Neural cell (in vitro differentiated cells): ENCODE measurements at regions not wholly inside any gene's neighbourhood (a gene's known extent, or its start where the extent isn't known, plus 50 kb on each side); places are given as distances from the start of the nearest gene placed in this dataset.

ENCODE experiments used
- MXI1 ChIP-seq: fragments of 450-650 bp; conservative IDR thresholded peaks from 2 replicates; pipeline ENCODE4 v1.6.1; 2014; ENCODE audit warnings: antibody characterized with exemption, mild to moderate bottlenecking; ENCODE audit not compliant: poor library complexity, severe bottlenecking
- POLR2AphosphoS5 ChIP-seq: IDR thresholded peaks from 2 replicates; pipeline ENCODE4 v1.6.1; 2012
- TAF1 ChIP-seq: IDR thresholded peaks from 2 replicates; pipeline ENCODE4 v1.6.1; 2012; ENCODE audit warnings: low read depth
- TF ChIP-seq, protein P1 (sequence below): IDR thresholded peaks from 2 replicates; pipeline ENCODE4 v1.6.1; 2012; ENCODE audit warnings: borderline replicate concordance
- TF ChIP-seq, protein P2 (sequence below): fragments of 450-650 bp; IDR thresholded peaks from 2 replicates; pipeline ENCODE4 v1.5.1; 2014; ENCODE audit warnings: antibody characterized with exemption, mild to moderate bottlenecking, moderate library complexity; ENCODE audit not compliant: poor library complexity, severe bottlenecking

DNA sequence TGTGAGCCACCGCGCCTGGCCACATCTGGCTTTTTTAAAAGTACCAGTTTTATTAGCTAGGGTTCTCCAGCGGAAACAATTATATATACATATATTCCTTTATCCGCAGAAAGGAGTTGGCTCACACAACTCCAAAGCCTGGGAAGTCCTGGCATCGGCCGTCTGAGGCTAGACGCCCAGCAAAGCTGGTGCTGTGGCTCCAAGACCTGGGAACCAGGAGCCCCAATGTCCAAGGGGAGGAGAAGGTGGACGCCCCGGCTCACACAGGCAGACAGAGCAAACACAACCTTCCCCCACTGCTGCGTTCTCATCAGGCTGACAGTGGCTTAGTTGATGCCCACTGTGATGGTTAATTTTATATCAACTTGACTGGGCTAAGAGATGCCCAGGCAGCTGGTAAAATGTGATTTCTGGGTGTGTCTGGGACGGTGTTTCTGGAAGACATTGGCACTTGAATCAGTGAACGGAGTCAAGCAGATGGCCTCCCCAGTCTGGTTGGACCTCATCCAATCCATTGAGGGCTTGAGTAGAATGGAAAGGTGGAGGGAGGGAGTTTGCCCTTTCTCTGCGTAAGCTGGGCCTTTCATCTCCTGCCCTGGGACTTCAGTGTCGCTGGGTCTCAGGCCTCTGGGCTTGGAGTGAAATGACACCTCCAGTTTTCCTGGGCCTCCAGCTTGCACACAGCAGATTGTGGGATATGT, 904.4 kb downstream of the BRD1 start:
- no peak for TF ChIP-seq TAF1
- TF ChIP-seq, protein P1, sequence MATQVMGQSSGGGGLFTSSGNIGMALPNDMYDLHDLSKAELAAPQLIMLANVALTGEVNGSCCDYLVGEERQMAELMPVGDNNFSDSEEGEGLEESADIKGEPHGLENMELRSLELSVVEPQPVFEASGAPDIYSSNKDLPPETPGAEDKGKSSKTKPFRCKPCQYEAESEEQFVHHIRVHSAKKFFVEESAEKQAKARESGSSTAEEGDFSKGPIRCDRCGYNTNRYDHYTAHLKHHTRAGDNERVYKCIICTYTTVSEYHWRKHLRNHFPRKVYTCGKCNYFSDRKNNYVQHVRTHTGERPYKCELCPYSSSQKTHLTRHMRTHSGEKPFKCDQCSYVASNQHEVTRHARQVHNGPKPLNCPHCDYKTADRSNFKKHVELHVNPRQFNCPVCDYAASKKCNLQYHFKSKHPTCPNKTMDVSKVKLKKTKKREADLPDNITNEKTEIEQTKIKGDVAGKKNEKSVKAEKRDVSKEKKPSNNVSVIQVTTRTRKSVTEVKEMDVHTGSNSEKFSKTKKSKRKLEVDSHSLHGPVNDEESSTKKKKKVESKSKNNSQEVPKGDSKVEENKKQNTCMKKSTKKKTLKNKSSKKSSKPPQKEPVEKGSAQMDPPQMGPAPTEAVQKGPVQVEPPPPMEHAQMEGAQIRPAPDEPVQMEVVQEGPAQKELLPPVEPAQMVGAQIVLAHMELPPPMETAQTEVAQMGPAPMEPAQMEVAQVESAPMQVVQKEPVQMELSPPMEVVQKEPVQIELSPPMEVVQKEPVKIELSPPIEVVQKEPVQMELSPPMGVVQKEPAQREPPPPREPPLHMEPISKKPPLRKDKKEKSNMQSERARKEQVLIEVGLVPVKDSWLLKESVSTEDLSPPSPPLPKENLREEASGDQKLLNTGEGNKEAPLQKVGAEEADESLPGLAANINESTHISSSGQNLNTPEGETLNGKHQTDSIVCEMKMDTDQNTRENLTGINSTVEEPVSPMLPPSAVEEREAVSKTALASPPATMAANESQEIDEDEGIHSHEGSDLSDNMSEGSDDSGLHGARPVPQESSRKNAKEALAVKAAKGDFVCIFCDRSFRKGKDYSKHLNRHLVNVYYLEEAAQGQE, result no peak
- no peak for TF ChIP-seq POLR2AphosphoS5
- TF ChIP-seq, protein P2, sequence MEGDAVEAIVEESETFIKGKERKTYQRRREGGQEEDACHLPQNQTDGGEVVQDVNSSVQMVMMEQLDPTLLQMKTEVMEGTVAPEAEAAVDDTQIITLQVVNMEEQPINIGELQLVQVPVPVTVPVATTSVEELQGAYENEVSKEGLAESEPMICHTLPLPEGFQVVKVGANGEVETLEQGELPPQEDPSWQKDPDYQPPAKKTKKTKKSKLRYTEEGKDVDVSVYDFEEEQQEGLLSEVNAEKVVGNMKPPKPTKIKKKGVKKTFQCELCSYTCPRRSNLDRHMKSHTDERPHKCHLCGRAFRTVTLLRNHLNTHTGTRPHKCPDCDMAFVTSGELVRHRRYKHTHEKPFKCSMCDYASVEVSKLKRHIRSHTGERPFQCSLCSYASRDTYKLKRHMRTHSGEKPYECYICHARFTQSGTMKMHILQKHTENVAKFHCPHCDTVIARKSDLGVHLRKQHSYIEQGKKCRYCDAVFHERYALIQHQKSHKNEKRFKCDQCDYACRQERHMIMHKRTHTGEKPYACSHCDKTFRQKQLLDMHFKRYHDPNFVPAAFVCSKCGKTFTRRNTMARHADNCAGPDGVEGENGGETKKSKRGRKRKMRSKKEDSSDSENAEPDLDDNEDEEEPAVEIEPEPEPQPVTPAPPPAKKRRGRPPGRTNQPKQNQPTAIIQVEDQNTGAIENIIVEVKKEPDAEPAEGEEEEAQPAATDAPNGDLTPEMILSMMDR, result no peak
- TF ChIP-seq MXI1, result no peak
